HepG2 (cell line): ENCODE measurements at regions not wholly inside any gene's neighbourhood (a gene's known extent, or its start where the extent isn't known, plus 50 kb on each side); places are given as distances from the start of the nearest gene placed in this dataset.

Source experiments
- ATAC-seq: fragments of 200-7000 bp; cut with Tn5 transposase; 3 replicates; pipeline ENCODE4 v1.9.1; 2020; ENCODE audit warnings: mild to moderate bottlenecking, moderate library complexity
- BruUV-seq: library from RNA; stranded (reverse); fragments of 400-500 nt; replicated peaks from 2 replicates; lab custom pipeline; 2021; lab: Mats Ljungman, UMichigan
- CTCF ChIA-PET: fragments of 300-600 bp; formaldehyde crosslinking; extraction: SDS; loops from one replicate; lab custom pipeline; 2021; ENCODE audit warnings: low total read pairs, inconsistent platforms, low intra/inter-chr PET ratio; lab: Yijun Ruan, JAX
- POLR2A ChIA-PET: fragments of 350-600 bp; sonication (Branson Sonifier 250); formaldehyde crosslinking; loops from one replicate; lab custom pipeline; 2020; ENCODE audit warnings: antibody characterized with exemption, inconsistent platforms; lab: Yijun Ruan, JAX
- DNase-seq: peaks from one replicate; pipeline ENCODE4 v3.0.0-alpha.2; 2015; ENCODE audit warnings: low spot score
- FAIRE-seq: peaks from 3 replicates; lab custom pipeline; 2011; peaks lifted over from hg19 to GRCh38; lab: Jason Lieb, UNC
- H2AFZ ChIP-seq: one replicate; pipeline ENCODE4 v1.6.1; 2011; ENCODE audit warnings: low read length, inconsistent platforms
- H3K27ac ChIP-seq: fragments of 300-600 bp; 3 replicates; pipeline ENCODE4 v1.8.0; 2011; ENCODE audit warnings: mixed run types, mild to moderate bottlenecking, mixed read lengths, low read length, inconsistent platforms; ENCODE audit not compliant: insufficient read depth; ENCODE audit errors: extremely low read length
- H3K27me3 ChIP-seq, 2 experiments: fragments of 200-600 bp in 1 of 2; 2 replicates in 1 of 2; 3 replicates in 1 of 2; pipeline versions ENCODE4 v1.6.0 to v1.8.0; 2011; ENCODE audit warnings: low read length in 2 of 2, mild to moderate bottlenecking in 2 of 2, moderate library complexity in 2 of 2, inconsistent platforms in 1 of 2; ENCODE audit not compliant: insufficient read depth in 2 of 2, control insufficient read depth in 1 of 2
- H3K36me3 ChIP-seq, 2 experiments: fragments of 200-600 bp in 1 of 2; replicated peaks in 1 of 2; 2 replicates in 1 of 2; 3 replicates in 1 of 2; pipeline versions ENCODE4 v1.5.1 to v1.8.0; 2011; ENCODE audit warnings: low read length in 2 of 2, inconsistent platforms in 1 of 2; ENCODE audit not compliant: insufficient read depth in 2 of 2, control insufficient read depth in 1 of 2
- H3K4me1 ChIP-seq: 2 replicates; pipeline ENCODE4 v1.5.1; 2012; ENCODE audit warnings: low read length, inconsistent platforms; ENCODE audit not compliant: insufficient read depth
- H3K4me2 ChIP-seq: 2 replicates; pipeline ENCODE4 v1.6.0; 2011; ENCODE audit warnings: low read depth, low read length, inconsistent platforms
- H3K4me3 ChIP-seq, 3 experiments: fragments of 200-600 bp in 1 of 3; sonication (generic), shearing (Covaris generic) in 1 of 3; replicated peaks in 1 of 3; 2 replicates each; pipeline ENCODE4 v1.5.1; 2011 to 2016; ENCODE audit warnings: low read length in 3 of 3, inconsistent platforms in 2 of 3, low read depth in 2 of 3, mild to moderate bottlenecking in 2 of 3, control low read depth in 1 of 3, mixed read lengths in 1 of 3; ENCODE audit not compliant: insufficient read depth in 1 of 3
- H3K79me2 ChIP-seq: one replicate; pipeline ENCODE4 v1.6.1; 2011; ENCODE audit warnings: low read length, inconsistent platforms; ENCODE audit not compliant: insufficient read depth
- H3K9ac ChIP-seq: 2 replicates; pipeline ENCODE4 v1.6.0; 2011; ENCODE audit warnings: mild to moderate bottlenecking, low read depth, low read length, inconsistent platforms; ENCODE audit not compliant: insufficient read depth
- H3K9me3 ChIP-seq: 2 replicates; pipeline ENCODE4 v1.5.1; 2012; ENCODE audit warnings: mild to moderate bottlenecking, low read length
- H4K20me1 ChIP-seq: 2 replicates; pipeline ENCODE4 v1.6.0; 2011; ENCODE audit warnings: inconsistent platforms, mild to moderate bottlenecking, low read length, moderate library complexity; ENCODE audit not compliant: insufficient read depth
- ADNP ChIP-seq: sonication (generic); formaldehyde crosslinking; IDR thresholded peaks from 2 replicates; pipeline ENCODE4 v1.4.0; 2020; ENCODE audit warnings: missing genetic modification reagents
- ERF ChIP-seq: IDR thresholded peaks from 2 replicates; pipeline ENCODE4 v1.6.1; 2018; ENCODE audit warnings: missing biosample characterization, missing genetic modification reagents
- ETV5 ChIP-seq: IDR thresholded peaks from 2 replicates; pipeline ENCODE4 v1.6.1; 2018; ENCODE audit warnings: missing biosample characterization, missing genetic modification reagents, inconsistent platforms, borderline replicate concordance
- KLF15 ChIP-seq: sonication (generic); formaldehyde crosslinking; IDR thresholded peaks from 2 replicates; pipeline ENCODE4 v1.8.1; 2023; ENCODE audit warnings: borderline replicate concordance, mild to moderate bottlenecking, inconsistent platforms, missing genetic modification reagents, mixed read lengths
- RBM39 ChIP-seq: fragments of 200-400 bp; formaldehyde crosslinking; IDR thresholded peaks from one replicate; pipeline ENCODE4 v1.6.1; 2018; ENCODE audit warnings: antibody characterized with exemption, mild to moderate bottlenecking, low read depth, low read length; ENCODE audit not compliant: poor library complexity, severe bottlenecking
- RXRA ChIP-seq: sonication (generic); formaldehyde crosslinking; IDR thresholded peaks from 2 replicates; pipeline ENCODE4 v1.5.1; 2020; ENCODE audit warnings: missing genetic modification reagents
- ZBTB10 ChIP-seq: sonication (generic); formaldehyde crosslinking; IDR thresholded peaks from 2 replicates; pipeline ENCODE4 v1.4.0; 2020; ENCODE audit warnings: missing genetic modification reagents, borderline replicate concordance
- ZNF263 ChIP-seq: sonication (generic); formaldehyde crosslinking; IDR thresholded peaks from 2 replicates; pipeline ENCODE4 v1.4.0; 2020; ENCODE audit warnings: missing genetic modification reagents
- ZNF512B ChIP-seq: sonication (generic); formaldehyde crosslinking; IDR thresholded peaks from 2 replicates; pipeline ENCODE4 v1.5.1; 2020; ENCODE audit warnings: missing genetic modification reagents, mild to moderate bottlenecking, borderline replicate concordance
- ZNF703 ChIP-seq: sonication (generic); formaldehyde crosslinking; IDR thresholded peaks from 2 replicates; pipeline ENCODE4 v1.5.1; 2020; ENCODE audit warnings: missing genetic modification reagents, mild to moderate bottlenecking, moderate library complexity, borderline replicate concordance
- WGBS: methylation state at CpG from one replicate; pipeline ENCODE4 v1.1.6; 2017; ENCODE audit warnings: low lambda C conversion rate; 5-methylcytosine and 5-hydroxymethylcytosine counted together
- in situ Hi-C: cut with HindIII; loops from 2 replicates; pipeline ENCODE4 v1.10.0; 2017; ENCODE audit warnings: low pct_unique_long_range_greater_than_20kb; ENCODE audit not compliant: extremely low pct_ligation_motif_present
- intact Hi-C: fragments of 100-400 bp; cut with micrococcal nuclease; formaldehyde crosslinking; loops from one replicate; pipeline ENCODE4 v1.10.0; 2022; ENCODE audit not compliant: unreplicated experiment
- TF ChIP-seq, protein P1 (sequence below): sonication (generic); formaldehyde crosslinking; IDR thresholded peaks from 2 replicates; pipeline ENCODE4 v1.8.0; 2022; ENCODE audit warnings: mild to moderate bottlenecking, missing genetic modification reagents; ENCODE audit not compliant: insufficient replicate concordance

DNA sequence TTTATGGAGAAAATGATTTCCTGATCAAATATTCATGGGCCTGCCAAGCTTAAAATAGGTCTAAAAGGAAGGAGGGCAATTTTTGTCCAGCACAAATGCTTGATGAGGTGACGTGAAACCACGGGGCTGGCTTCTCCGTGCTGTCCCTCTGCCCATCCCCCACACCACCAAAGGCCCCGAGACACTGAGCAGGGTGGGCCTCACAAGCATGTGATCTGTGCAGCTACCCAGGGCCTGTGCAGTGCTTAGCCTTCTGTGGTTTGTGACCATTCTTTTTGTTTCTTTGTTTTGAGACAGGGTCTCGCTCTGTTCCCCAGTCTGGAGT lies 94.8 kb upstream of the RTL6 start:
- BruUV-seq = no TSS peak
- POLR2A ChIA-PET = no interaction called here

GRCh38 chr22:44592126-44592823 lies 94.2 kb upstream of the RTL6 start:
- no TSS peak for BruUV-seq
- FAIRE-seq = no peak
- no peaks in the 10 kb centered on the region for H3K9me3 ChIP-seq
- H3K27me3 ChIP-seq = peaks cover 3 to 54% of the 10 kb centered on the region in 2 experiments
- no peak overlapping the region for H3K4me3 ChIP-seq
- POLR2A ChIA-PET = no interaction called here
- H3K9ac ChIP-seq = no peak overlapping the region
- no peak overlapping the region for H3K27ac ChIP-seq
- no peak for DNase-seq
- no peak overlapping the region for H2AFZ ChIP-seq
- 0% methylated on average over 7 of the region's 10 CpGs for WGBS
- CTCF ChIA-PET = no interaction called here
- intact Hi-C loops = no loop called here
- no peaks in the 10 kb centered on the region for H3K4me1 ChIP-seq
- H4K20me1 ChIP-seq = no peaks in the 10 kb centered on the region
- no peak overlapping the region for H3K4me2 ChIP-seq
- no peaks in the 10 kb centered on the region for H3K36me3 ChIP-seq
- no peak for ATAC-seq
- in situ Hi-C loops = no loop called here
- H3K79me2 ChIP-seq = no peaks in the 10 kb centered on the region
- no peak for TF ChIP-seq RBM39
- no peak for TF ChIP-seq ETV5 (CRISPR knock-in tag)
- TF ChIP-seq ZNF512B = no peak
- TF ChIP-seq RXRA (CRISPR knock-in tag) = no peak
- TF ChIP-seq, protein P1, sequence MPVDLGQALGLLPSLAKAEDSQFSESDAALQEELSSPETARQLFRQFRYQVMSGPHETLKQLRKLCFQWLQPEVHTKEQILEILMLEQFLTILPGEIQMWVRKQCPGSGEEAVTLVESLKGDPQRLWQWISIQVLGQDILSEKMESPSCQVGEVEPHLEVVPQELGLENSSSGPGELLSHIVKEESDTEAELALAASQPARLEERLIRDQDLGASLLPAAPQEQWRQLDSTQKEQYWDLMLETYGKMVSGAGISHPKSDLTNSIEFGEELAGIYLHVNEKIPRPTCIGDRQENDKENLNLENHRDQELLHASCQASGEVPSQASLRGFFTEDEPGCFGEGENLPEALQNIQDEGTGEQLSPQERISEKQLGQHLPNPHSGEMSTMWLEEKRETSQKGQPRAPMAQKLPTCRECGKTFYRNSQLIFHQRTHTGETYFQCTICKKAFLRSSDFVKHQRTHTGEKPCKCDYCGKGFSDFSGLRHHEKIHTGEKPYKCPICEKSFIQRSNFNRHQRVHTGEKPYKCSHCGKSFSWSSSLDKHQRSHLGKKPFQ (CRISPR knock-in tag) = no peak
- TF ChIP-seq ZNF703 (CRISPR knock-in tag) = no peak
- TF ChIP-seq ZBTB10 (CRISPR knock-in tag) = no peak
- no peak for TF ChIP-seq ZNF263
- no peak for TF ChIP-seq KLF15 (CRISPR knock-in tag)

More for the DNA sequence above, 94.8 kb upstream of the RTL6 start:
- ATAC-seq = no peak
- H3K27ac ChIP-seq = no peak overlapping the region
- no peak for TF ChIP-seq ERF (CRISPR knock-in tag)
- no peak for TF ChIP-seq ADNP (CRISPR knock-in tag)
- TF ChIP-seq, all 625 proteins: peak for 0
- H3K9ac ChIP-seq = no peak overlapping the region
- CTCF ChIA-PET = no interaction called here
- DNase-seq = no peak
- FAIRE-seq = no peak
- no peak overlapping the region for H3K4me3 ChIP-seq
- no peak overlapping the region for H2AFZ ChIP-seq
- no peaks in the 10 kb centered on the region for H3K79me2 ChIP-seq
- H3K4me2 ChIP-seq = no peak overlapping the region
- 5% methylated on average over 5 of the region's 5 CpGs for WGBS
- peaks cover 4 to 53% of the 10 kb centered on the region in 2 experiments for H3K27me3 ChIP-seq
- H4K20me1 ChIP-seq = no peaks in the 10 kb centered on the region
- intact Hi-C loops (no loop called here), in situ Hi-C loops (no loop called here)
- no peaks in the 10 kb centered on the region for H3K9me3 ChIP-seq
- no peaks in the 10 kb centered on the region for H3K4me1 ChIP-seq
- no peaks in the 10 kb centered on the region for H3K36me3 ChIP-seq
